ENCODE measurements at regions not wholly inside any gene's neighbourhood (a gene's known extent, or its start where the extent isn't known, plus 50 kb on each side); places are given as distances from the start of the nearest gene placed in this dataset.

GRCh38 chrX:11864171-11864570 lies 106.1 kb downstream of the MSL3 start:
- no peaks in the 10 kb centered on the region for H3K79me2 ChIP-seq (replicated peaks; ENCODE audit: insufficient read depth, low read length)
- H3K4me2 ChIP-seq (ENCODE audit: low read length) = no peak overlapping the region
- TF ChIP-seq CTCF (IDR thresholded peaks at IDR 0.05; ENCODE audit: poor library complexity, severe bottlenecking) (no peak), EP300 (conservative IDR thresholded peaks at IDR 0.05; ENCODE audit: poor library complexity, severe bottlenecking) (no peak), EZH2 (IDR thresholded peaks at IDR 0.05; ENCODE audit: borderline replicate concordance, insufficient read depth, low read length, poor library complexity, severe bottlenecking) (no peak), MXI1 (conservative IDR thresholded peaks at IDR 0.05; ENCODE audit: poor library complexity, severe bottlenecking) (no peak), REST (IDR thresholded peaks at IDR 0.05; ENCODE audit: borderline replicate concordance) (no peak)
- H3K9me3 ChIP-seq (ENCODE audit: low read length) = no peaks in the 10 kb centered on the region
- no peaks in the 10 kb centered on the region for H4K20me1 ChIP-seq (ENCODE audit: insufficient read depth)
- H3K4me3 ChIP-seq (ENCODE audit: low read length) = no peak overlapping the region
- H3K27me3 ChIP-seq (ENCODE audit: insufficient read depth, low read depth, low read length) = no peaks in the 10 kb centered on the region
- H3F3A ChIP-seq (ENCODE audit: insufficient read depth, low read length, poor library complexity, severe bottlenecking) = no peaks in the 10 kb centered on the region
- H3K36me3 ChIP-seq (ENCODE audit: insufficient read depth, low read length) = no peaks in the 10 kb centered on the region
- no peak overlapping the region for H3K27ac ChIP-seq (ENCODE audit: low read length)
- H3K9me2 ChIP-seq (ENCODE audit: insufficient read depth, low read length) = no peaks in the 10 kb centered on the region
- no peak overlapping the region for H2AFZ ChIP-seq (ENCODE audit: low read depth, low read length)
- H3K9ac ChIP-seq (ENCODE audit: low read length) = no peak overlapping the region

- no peaks in the 10 kb centered on the region for H4K20me1 ChIP-seq (ENCODE audit: insufficient read depth)
- no peaks in the 10 kb centered on the region for H3K36me3 ChIP-seq (ENCODE audit: insufficient read depth, low read length)
- H3K79me2 ChIP-seq (replicated peaks; ENCODE audit: insufficient read depth, low read length) = no peaks in the 10 kb centered on the region
- H3K27me3 ChIP-seq (ENCODE audit: insufficient read depth, low read depth, low read length) = no peaks in the 10 kb centered on the region
- no peaks in the 10 kb centered on the region for H3F3A ChIP-seq (ENCODE audit: insufficient read depth, low read length, poor library complexity, severe bottlenecking)
- no peak overlapping the region for H2AFZ ChIP-seq (ENCODE audit: low read depth, low read length)
- H3K9me2 ChIP-seq (ENCODE audit: insufficient read depth, low read length) = no peaks in the 10 kb centered on the region
- no peak overlapping the region for H3K9ac ChIP-seq (ENCODE audit: low read length)
- no peak overlapping the region for H3K27ac ChIP-seq (ENCODE audit: low read length)
- H3K4me3 ChIP-seq (ENCODE audit: low read length) = no peak overlapping the region
- TF ChIP-seq EZH2 (IDR thresholded peaks at IDR 0.05; ENCODE audit: borderline replicate concordance, insufficient read depth, low read length, poor library complexity, severe bottlenecking) (no peak), SMC3 (conservative IDR thresholded peaks at IDR 0.05; ENCODE audit: poor library complexity) (no peak), POLR2AphosphoS5 (IDR thresholded peaks at IDR 0.05) (no peak), MXI1 (conservative IDR thresholded peaks at IDR 0.05; ENCODE audit: poor library complexity, severe bottlenecking) (no peak), RAD21 (conservative IDR thresholded peaks at IDR 0.05) (no peak), EP300 (conservative IDR thresholded peaks at IDR 0.05; ENCODE audit: poor library complexity, severe bottlenecking) (no peak), TAF1 (IDR thresholded peaks at IDR 0.05; ENCODE audit: low read depth) (no peak), CTCF (IDR thresholded peaks at IDR 0.05; ENCODE audit: poor library complexity, severe bottlenecking) (no peak), REST (IDR thresholded peaks at IDR 0.05; ENCODE audit: borderline replicate concordance) (no peak)
- H3K4me2 ChIP-seq (ENCODE audit: low read length) = no peak overlapping the region
- no peaks in the 10 kb centered on the region for H3K9me3 ChIP-seq (ENCODE audit: low read length)
Measured at GRCh38 chrX:11867610-11868345, 109.7 kb downstream of the MSL3 start.

Data from neural cell (in vitro differentiated cells).